Chondrocyte (in vitro differentiated cells): ENCODE measurements at regions not wholly inside any gene's neighbourhood (a gene's known extent, or its start where the extent isn't known, plus 50 kb on each side); places are given as distances from the start of the nearest gene placed in this dataset.
A peak's percentile ranks its signal among the peaks of the same experiment; 100 is the strongest.

Experiments used
- DNase-seq: peaks from one replicate; pipeline ENCODE4 v3.0.0; 2021; ENCODE audit warnings: mixed read lengths, low spot score
- H3K27ac Mint-ChIP-seq: one replicate; pipeline ENCODE4 v1.8.0; 2021; ENCODE audit warnings: mild to moderate bottlenecking, moderate library complexity, mixed read lengths; ENCODE audit not compliant: unreplicated experiment
- H3K27me3 Mint-ChIP-seq: 2 replicates; pipeline ENCODE4 v1.8.0; 2021; ENCODE audit warnings: low read depth, mixed read lengths
- H3K36me3 Mint-ChIP-seq: 2 replicates; pipeline ENCODE4 v1.8.0; 2021; ENCODE audit warnings: low read depth, mixed read lengths
- H3K4me1 Mint-ChIP-seq: 2 replicates; pipeline ENCODE4 v1.8.0; 2021; ENCODE audit warnings: low read depth, mild to moderate bottlenecking, mixed read lengths
- H3K4me3 Mint-ChIP-seq: one replicate; pipeline ENCODE4 v1.8.0; 2021; ENCODE audit warnings: mild to moderate bottlenecking, moderate library complexity, mixed read lengths; ENCODE audit not compliant: unreplicated experiment
- H3K9me3 Mint-ChIP-seq: 2 replicates; pipeline ENCODE4 v1.8.0; 2021; ENCODE audit warnings: low read depth, mixed read lengths
- CTCF ChIP-seq: fragments of 200-600 bp; sonication (generic); IDR thresholded peaks from 2 replicates; pipeline ENCODE4 v1.5.0; 2021; ENCODE audit warnings: antibody characterized with exemption, mild to moderate bottlenecking, moderate library complexity

- DNase-seq: no peak
- peak overlapping the region; percentile 63 for H3K4me3 Mint-ChIP-seq
- no peak for TF ChIP-seq CTCF
- peaks cover 22% of the 10 kb centered on the region for H3K4me1 Mint-ChIP-seq
- no peak overlapping the region for H3K27ac Mint-ChIP-seq
- no peaks in the 10 kb centered on the region for H3K27me3 Mint-ChIP-seq
- H3K9me3 Mint-ChIP-seq: no peaks in the 10 kb centered on the region
- H3K36me3 Mint-ChIP-seq: no peaks in the 10 kb centered on the region
These were observed 89.2 kb upstream of the PRSS16 start for GRCh38 chr6:27158316-27158643.

DNA sequence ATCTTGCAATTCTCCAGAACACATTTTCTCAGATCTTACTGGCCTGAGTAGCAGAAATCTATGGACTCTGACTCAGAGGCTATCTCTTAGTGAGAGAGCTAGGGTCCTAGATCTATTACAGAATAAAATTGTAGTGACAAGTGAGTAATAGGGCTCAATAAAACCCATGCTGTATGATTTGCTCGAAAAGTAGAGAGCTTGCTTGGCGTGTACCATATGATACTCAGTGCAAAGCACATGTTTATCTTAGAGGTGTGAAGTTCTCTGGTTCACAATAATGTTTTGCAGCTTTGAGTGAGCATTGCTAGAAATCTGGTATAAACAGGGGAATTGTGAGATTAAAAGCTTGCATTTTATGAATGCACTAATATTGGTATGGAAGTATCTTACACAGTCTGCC, 87.8 kb upstream of the PRSS16 start:
- no peaks in the 10 kb centered on the region for H3K27me3 Mint-ChIP-seq
- no peaks in the 10 kb centered on the region for H3K9me3 Mint-ChIP-seq
- no peaks in the 10 kb centered on the region for H3K36me3 Mint-ChIP-seq
- DNase-seq: no peak
- no peak for TF ChIP-seq CTCF
- no peak overlapping the region for H3K27ac Mint-ChIP-seq
- peaks cover 22% of the 10 kb centered on the region for H3K4me1 Mint-ChIP-seq
- H3K4me3 Mint-ChIP-seq: no peak overlapping the region

GRCh38 chr6:27161115-27161514, 86.4 kb upstream of the PRSS16 start:
- H3K36me3 Mint-ChIP-seq: no peaks in the 10 kb centered on the region
- H3K9me3 Mint-ChIP-seq: no peaks in the 10 kb centered on the region
- no peak overlapping the region for H3K27ac Mint-ChIP-seq
- no peaks in the 10 kb centered on the region for H3K27me3 Mint-ChIP-seq
- H3K4me1 Mint-ChIP-seq: peaks cover 22% of the 10 kb centered on the region
- no peak overlapping the region for H3K4me3 Mint-ChIP-seq
- no peak for TF ChIP-seq CTCF
- no peak for DNase-seq

DNA sequence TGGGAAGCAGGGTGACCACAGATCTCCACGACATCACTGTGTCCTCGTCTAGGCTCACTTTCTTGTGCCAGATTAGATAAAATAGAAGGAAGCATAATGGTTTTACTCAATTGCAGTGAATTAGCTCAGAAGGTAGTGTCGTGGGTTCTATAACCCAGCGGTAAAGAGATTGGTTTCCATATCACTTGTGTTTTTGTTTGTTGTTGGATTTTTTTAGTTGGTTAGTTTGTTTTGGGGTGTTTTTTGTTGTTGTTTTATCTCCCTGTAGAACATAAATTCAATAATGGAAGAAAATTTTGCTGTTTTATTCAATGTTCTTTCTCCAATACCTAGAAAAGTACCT, 85.9 kb upstream of the PRSS16 start:
- no peak for TF ChIP-seq CTCF
- H3K27ac Mint-ChIP-seq: peak overlapping the region; percentile 61
- no peak for DNase-seq
- H3K27me3 Mint-ChIP-seq: no peaks in the 10 kb centered on the region
- no peaks in the 10 kb centered on the region for H3K9me3 Mint-ChIP-seq
- H3K4me1 Mint-ChIP-seq: peaks cover 22% of the 10 kb centered on the region
- no peak overlapping the region for H3K4me3 Mint-ChIP-seq
- H3K36me3 Mint-ChIP-seq: no peaks in the 10 kb centered on the region

DNA sequence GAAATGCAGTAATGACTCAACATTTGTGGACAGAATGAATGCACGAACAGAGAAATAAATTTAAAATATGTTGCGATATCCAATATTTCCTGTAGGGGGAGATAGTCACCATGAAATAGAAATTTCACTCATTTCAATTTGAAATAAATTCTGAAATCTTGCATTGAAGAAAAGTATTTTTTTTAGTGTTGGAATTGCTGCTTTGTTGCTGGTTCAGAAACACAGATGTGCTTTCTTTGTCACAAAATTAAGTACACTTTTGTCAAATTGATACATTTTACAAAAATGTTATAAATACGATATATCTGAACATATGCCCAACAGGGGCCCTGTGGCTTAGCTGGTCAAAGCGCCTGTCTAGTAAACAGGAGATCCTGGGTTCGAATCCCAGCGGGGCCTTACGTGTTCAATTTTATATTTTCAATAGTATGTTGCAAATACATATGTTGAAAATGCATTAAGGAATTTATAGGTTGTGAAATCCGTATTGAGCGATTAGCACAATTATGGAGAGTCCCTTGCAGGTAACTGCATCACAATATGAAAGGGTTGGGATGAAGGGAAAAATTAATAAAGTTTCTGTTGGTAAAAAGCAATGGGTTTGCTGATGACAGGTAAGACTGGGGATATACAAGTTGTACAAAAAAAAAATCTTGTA, 85.4 kb upstream of the PRSS16 start:
- peak overlapping the region; percentile 61 for H3K27ac Mint-ChIP-seq
- peaks cover 18% of the 10 kb centered on the region for H3K4me1 Mint-ChIP-seq
- no peaks in the 10 kb centered on the region for H3K36me3 Mint-ChIP-seq
- TF ChIP-seq CTCF: peak; percentile 97
- no peak overlapping the region for H3K4me3 Mint-ChIP-seq
- DNase-seq: no peak
- H3K9me3 Mint-ChIP-seq: no peaks in the 10 kb centered on the region
- no peaks in the 10 kb centered on the region for H3K27me3 Mint-ChIP-seq
